GM12872 (cell line): ENCODE measurements at regions not wholly inside any gene's neighbourhood (a gene's known extent, or its start where the extent isn't known, plus 50 kb on each side); places are given as distances from the start of the nearest gene placed in this dataset.

Source experiments
- CTCF ChIP-seq: IDR thresholded peaks from 3 replicates; pipeline ENCODE4 v1.5.1; 2011; ENCODE audit warnings: low read depth, mild to moderate bottlenecking, low read length, moderate library complexity; ENCODE audit not compliant: insufficient read depth

- no peak for TF ChIP-seq CTCF
Observed at GRCh38 chr7:113394856-113395255, 276.5 kb upstream of the SMIM30 start.

- TF ChIP-seq CTCF, result no peak
Observed at GRCh38 chr7:113392841-113393540, 274.6 kb upstream of the SMIM30 start.

- no peak for TF ChIP-seq CTCF
Observed at GRCh38 chr7:113392421-113392820, 274.1 kb upstream of the SMIM30 start.

GRCh38 chr7:113389112-113389646 is 270.8 kb upstream of the SMIM30 start:
- TF ChIP-seq CTCF, result no peak

GRCh38 chr7:113383638-113384037 is 265.3 kb upstream of the SMIM30 start:
- TF ChIP-seq CTCF, result no peak

- no peak for TF ChIP-seq CTCF
Observed at GRCh38 chr7:113379746-113380145, 261.4 kb upstream of the SMIM30 start.

- TF ChIP-seq CTCF, result no peak
Observed at GRCh38 chr7:113374955-113375354, 256.6 kb upstream of the SMIM30 start.
